ENCODE measurements at regions not wholly inside any gene's neighbourhood (a gene's known extent, or its start where the extent isn't known, plus 50 kb on each side); places are given as distances from the start of the nearest gene placed in this dataset.

DNA sequence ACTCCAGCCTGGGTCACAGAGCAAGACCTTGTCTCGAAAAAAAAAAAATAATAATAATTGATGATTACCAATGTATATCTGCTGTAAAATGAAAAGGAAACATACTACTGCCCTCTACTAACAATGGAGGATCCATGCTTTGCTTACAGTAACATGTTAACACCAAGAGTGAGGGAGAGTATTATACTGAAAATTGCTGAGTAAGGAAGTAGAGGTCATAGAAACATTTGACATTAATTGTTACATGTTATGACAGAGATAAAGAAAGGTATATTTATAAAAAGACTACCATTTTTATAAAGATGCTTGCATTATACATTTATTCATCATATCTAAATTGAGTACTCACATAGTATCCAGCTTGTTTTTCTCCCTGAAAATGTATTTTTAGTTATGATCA, 1989.8 kb upstream of the TENM3 start:
- no peak overlapping the region for H3K4me3 Mint-ChIP-seq (ENCODE audit: low read depth)
- no peaks in the 10 kb centered on the region for H3K27me3 Mint-ChIP-seq
- no peaks in the 10 kb centered on the region for H3K4me1 Mint-ChIP-seq (ENCODE audit: low read depth)
- DNase-seq (ENCODE audit: low spot score, unreplicated experiment) = no peak
- TF ChIP-seq, protein P1, sequence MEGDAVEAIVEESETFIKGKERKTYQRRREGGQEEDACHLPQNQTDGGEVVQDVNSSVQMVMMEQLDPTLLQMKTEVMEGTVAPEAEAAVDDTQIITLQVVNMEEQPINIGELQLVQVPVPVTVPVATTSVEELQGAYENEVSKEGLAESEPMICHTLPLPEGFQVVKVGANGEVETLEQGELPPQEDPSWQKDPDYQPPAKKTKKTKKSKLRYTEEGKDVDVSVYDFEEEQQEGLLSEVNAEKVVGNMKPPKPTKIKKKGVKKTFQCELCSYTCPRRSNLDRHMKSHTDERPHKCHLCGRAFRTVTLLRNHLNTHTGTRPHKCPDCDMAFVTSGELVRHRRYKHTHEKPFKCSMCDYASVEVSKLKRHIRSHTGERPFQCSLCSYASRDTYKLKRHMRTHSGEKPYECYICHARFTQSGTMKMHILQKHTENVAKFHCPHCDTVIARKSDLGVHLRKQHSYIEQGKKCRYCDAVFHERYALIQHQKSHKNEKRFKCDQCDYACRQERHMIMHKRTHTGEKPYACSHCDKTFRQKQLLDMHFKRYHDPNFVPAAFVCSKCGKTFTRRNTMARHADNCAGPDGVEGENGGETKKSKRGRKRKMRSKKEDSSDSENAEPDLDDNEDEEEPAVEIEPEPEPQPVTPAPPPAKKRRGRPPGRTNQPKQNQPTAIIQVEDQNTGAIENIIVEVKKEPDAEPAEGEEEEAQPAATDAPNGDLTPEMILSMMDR (IDR thresholded peaks at IDR 0.05; ENCODE audit: unreplicated experiment) = no peak
- no peaks in the 10 kb centered on the region for H3K36me3 Mint-ChIP-seq (ENCODE audit: insufficient read depth)
- no peak overlapping the region for H3K27ac Mint-ChIP-seq
- no peaks in the 10 kb centered on the region for H3K9me3 Mint-ChIP-seq (ENCODE audit: low read depth)

DNA sequence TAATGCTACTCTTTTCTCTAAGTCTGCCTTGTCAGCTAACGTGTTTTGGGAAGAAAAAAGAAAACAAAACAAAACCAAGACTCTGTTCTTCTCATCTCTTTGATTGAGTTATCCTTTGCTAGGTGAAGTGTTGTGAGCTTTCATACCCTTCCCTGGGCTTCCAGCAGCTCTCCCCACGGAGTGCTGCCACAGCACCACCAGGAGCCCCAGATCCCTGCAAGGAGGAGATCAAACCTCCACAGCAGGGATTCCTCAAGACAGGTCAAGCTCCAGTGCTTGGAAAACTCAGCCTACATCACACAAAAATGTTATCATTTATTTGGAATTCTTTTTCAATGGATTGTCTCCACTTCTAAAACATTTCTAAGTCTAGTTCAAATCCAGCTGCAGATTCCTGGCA, 1981.9 kb upstream of the TENM3 start:
- H3K4me3 Mint-ChIP-seq (ENCODE audit: low read depth) = no peak overlapping the region
- DNase-seq (ENCODE audit: low spot score, unreplicated experiment) = no peak

DNA sequence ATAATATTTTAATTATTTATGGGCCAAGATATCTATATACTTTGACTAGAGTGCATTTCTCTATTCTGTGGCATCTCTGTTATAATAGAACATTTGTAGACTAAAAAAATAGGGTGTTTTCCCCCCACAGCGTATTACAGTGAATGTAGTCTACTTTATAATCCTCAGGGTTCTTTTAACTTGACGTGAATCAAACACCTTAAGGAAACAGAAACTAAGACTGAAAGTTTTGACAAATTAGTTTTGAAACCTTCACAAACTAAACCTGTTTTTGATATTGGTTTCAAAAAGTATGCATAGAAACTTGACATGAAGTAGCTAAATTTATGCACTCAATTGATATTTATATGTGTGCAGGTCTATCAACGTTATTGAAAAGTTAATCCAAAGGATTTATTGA, 1963.1 kb upstream of the TENM3 start:
- TF ChIP-seq, protein P1 (IDR thresholded peaks at IDR 0.05; ENCODE audit: unreplicated experiment) = no peak
- H3K27me3 Mint-ChIP-seq = no peaks in the 10 kb centered on the region
- no peaks in the 10 kb centered on the region for H3K36me3 Mint-ChIP-seq (ENCODE audit: insufficient read depth)
- DNase-seq (ENCODE audit: low spot score, unreplicated experiment) = no peak
- H3K4me1 Mint-ChIP-seq (ENCODE audit: low read depth) = no peaks in the 10 kb centered on the region
- no peaks in the 10 kb centered on the region for H3K9me3 Mint-ChIP-seq (ENCODE audit: low read depth)
- no peak overlapping the region for H3K4me3 Mint-ChIP-seq (ENCODE audit: low read depth)
- H3K27ac Mint-ChIP-seq = no peak overlapping the region

More for the DNA sequence above, 1981.9 kb upstream of the TENM3 start:
- no peaks in the 10 kb centered on the region for H3K36me3 Mint-ChIP-seq (ENCODE audit: insufficient read depth)
- H3K27me3 Mint-ChIP-seq = no peaks in the 10 kb centered on the region
- H3K9me3 Mint-ChIP-seq (ENCODE audit: low read depth) = no peaks in the 10 kb centered on the region
- no peaks in the 10 kb centered on the region for H3K4me1 Mint-ChIP-seq (ENCODE audit: low read depth)
- TF ChIP-seq, protein P1 (IDR thresholded peaks at IDR 0.05; ENCODE audit: unreplicated experiment) = no peak
- no peak overlapping the region for H3K27ac Mint-ChIP-seq

DNA sequence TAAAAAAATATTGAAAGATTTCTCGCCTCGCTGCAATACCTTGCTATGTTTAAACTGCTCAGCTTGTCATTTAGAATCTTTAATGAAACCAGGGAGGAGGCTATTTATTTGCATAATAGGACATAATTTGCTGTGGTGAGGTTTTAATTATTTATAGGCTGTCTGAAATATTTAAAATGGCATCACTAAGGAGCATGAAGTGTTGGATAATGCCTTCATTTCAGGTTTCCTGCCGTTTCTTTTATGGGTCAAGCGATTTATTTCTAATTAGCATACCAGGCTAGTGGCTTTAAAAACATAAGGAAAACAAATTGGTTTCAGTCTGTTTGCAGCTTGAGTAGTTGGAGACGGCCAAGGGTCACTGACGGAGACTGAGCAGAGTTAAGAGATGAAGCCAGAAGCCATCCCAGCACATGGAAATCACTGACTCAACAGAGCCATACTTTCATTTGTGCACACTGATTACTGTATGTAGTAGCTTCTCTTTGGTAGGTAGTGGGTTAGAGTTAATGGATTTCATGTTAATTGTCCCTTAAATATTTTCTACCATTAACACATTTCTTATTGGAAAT, 1962.4 kb upstream of the TENM3 start:
- DNase-seq (ENCODE audit: low spot score, unreplicated experiment) = no peak
- no peaks in the 10 kb centered on the region for H3K36me3 Mint-ChIP-seq (ENCODE audit: insufficient read depth)
- no peak overlapping the region for H3K4me3 Mint-ChIP-seq (ENCODE audit: low read depth)
- H3K27me3 Mint-ChIP-seq = no peaks in the 10 kb centered on the region
- TF ChIP-seq, protein P1 (IDR thresholded peaks at IDR 0.05; ENCODE audit: unreplicated experiment) = no peak
- H3K4me1 Mint-ChIP-seq (ENCODE audit: low read depth) = no peaks in the 10 kb centered on the region
- H3K9me3 Mint-ChIP-seq (ENCODE audit: low read depth) = no peaks in the 10 kb centered on the region
- H3K27ac Mint-ChIP-seq = no peak overlapping the region

DNA sequence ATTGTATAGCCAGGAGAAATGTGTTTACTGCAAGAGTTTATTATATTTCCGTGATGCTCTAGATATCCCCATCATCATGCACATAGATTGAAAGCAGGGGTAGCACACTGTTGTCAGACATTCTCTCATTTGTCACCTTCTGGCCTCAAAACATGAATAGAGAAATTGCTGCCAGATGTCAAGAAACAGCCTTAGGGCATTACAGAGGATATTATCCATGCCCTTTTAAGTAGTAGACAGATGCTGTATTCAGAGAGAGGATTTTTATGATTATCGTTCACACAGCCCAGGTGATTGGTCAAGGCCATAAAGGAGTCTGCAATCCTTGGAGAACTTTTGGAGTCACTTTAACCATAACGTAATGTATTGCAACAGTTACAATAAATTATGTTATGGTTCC, 1961.5 kb upstream of the TENM3 start:
- Mint-ChIP-seq H3K36me3 (ENCODE audit: insufficient read depth) (no peaks in the 10 kb centered on the region), H3K9me3 (ENCODE audit: low read depth) (no peaks in the 10 kb centered on the region), H3K27ac (no peak overlapping the region), H3K27me3 (no peaks in the 10 kb centered on the region), H3K4me3 (ENCODE audit: low read depth) (no peak overlapping the region), H3K4me1 (ENCODE audit: low read depth) (no peaks in the 10 kb centered on the region)
- no peak for DNase-seq (ENCODE audit: low spot score, unreplicated experiment)
- TF ChIP-seq, protein P1 (IDR thresholded peaks at IDR 0.05; ENCODE audit: unreplicated experiment) = no peak
